ENCODE measurements at regions not wholly inside any gene's neighbourhood (a gene's known extent, or its start where the extent isn't known, plus 50 kb on each side); places are given as distances from the start of the nearest gene placed in this dataset.

DNA sequence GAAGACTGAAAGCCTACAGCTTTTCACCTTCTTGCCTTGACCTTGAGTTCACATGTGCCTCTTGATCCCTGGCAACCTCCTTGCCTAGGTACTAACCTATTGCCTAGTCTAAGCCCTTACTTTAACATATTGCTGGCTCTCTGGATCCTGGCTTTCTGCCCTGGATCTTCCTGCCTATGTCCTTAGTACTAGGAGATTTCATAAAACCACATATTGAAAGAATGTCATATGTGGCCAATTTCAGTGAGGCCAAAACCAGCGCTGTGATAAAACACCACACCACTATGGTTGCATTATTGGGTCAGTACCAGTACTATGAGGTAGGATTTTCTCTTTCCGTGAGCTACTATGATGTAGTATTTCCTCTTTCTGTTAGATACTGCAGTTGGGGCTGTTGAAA, 80.4 kb downstream of the CT47B1 start:
- Histone ChIP-seq H3K9me3 (no peaks in the 10 kb centered on the region), H3K27ac (no peak overlapping the region), H3K4me1 (peaks cover 0 to 6% (median under 1%) of the 10 kb centered on the region in 4 donors), H3K36me3 (no peaks in the 10 kb centered on the region), H3K4me3 (no peak overlapping the region), H3K27me3 (no peaks in the 10 kb centered on the region)
- DNase-seq: no peak
- intact Hi-C loops (cut with DNase I; ENCODE audit: low total_unique reads): no loop called here
- 57 to 91% (median 76%) methylated on average over 2 of the region's 2 CpGs for WGBS, 5 donors
- TF ChIP-seq POLR2A (IDR thresholded peaks at IDR 0.05): no peak
- TF ChIP-seq EP300 (IDR thresholded peaks at IDR 0.05): no peak
- TF ChIP-seq, protein P1, sequence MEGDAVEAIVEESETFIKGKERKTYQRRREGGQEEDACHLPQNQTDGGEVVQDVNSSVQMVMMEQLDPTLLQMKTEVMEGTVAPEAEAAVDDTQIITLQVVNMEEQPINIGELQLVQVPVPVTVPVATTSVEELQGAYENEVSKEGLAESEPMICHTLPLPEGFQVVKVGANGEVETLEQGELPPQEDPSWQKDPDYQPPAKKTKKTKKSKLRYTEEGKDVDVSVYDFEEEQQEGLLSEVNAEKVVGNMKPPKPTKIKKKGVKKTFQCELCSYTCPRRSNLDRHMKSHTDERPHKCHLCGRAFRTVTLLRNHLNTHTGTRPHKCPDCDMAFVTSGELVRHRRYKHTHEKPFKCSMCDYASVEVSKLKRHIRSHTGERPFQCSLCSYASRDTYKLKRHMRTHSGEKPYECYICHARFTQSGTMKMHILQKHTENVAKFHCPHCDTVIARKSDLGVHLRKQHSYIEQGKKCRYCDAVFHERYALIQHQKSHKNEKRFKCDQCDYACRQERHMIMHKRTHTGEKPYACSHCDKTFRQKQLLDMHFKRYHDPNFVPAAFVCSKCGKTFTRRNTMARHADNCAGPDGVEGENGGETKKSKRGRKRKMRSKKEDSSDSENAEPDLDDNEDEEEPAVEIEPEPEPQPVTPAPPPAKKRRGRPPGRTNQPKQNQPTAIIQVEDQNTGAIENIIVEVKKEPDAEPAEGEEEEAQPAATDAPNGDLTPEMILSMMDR (IDR thresholded peaks at IDR 0.05): no peak
- TF ChIP-seq POLR2AphosphoS5 (IDR thresholded peaks at IDR 0.05): no peak

GRCh38 chrX:120794525-120794975, 81.1 kb downstream of the CT47B1 start:
- intact Hi-C loops (cut with DNase I; ENCODE audit: low total_unique reads): no loop called here
- WGBS, 5 donors: 45 to 89% (median 57%) methylated on average over 1 to 2 of the region's 2 CpGs
- TF ChIP-seq POLR2A (IDR thresholded peaks at IDR 0.05) (no peak), POLR2AphosphoS5 (IDR thresholded peaks at IDR 0.05) (no peak), EP300 (IDR thresholded peaks at IDR 0.05) (no peak)
- TF ChIP-seq, protein P1 (IDR thresholded peaks at IDR 0.05): no peak
- H3K27me3 ChIP-seq: no peaks in the 10 kb centered on the region
- no peaks in the 10 kb centered on the region for H3K9me3 ChIP-seq
- H3K27ac ChIP-seq: no peak overlapping the region
- H3K36me3 ChIP-seq: no peaks in the 10 kb centered on the region
- H3K4me3 ChIP-seq: no peak overlapping the region
- H3K4me1 ChIP-seq: peaks cover 0 to 7% (median 2%) of the 10 kb centered on the region in 4 donors
- no peak for DNase-seq

DNA sequence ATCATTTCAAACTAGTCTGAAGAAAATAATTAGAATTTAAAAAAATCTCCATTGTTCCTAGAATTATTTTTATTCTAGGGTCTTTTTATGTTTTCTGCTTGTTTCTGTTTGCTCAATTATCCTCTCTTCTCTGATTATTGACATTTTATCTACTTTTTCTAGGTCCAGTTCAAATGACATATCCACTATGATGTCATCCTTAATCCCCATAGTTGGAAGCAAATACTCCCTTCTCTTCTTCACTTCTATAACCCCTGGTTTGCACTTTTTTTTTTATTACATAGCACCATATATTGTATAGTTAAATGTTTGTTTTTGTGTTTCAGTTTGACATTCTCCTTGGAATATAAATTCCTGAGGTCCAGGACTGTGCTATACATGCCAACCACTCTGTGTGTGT, 82.6 kb downstream of the CT47B1 start:
- TF ChIP-seq POLR2AphosphoS5 (IDR thresholded peaks at IDR 0.05): no peak
- Histone ChIP-seq H3K4me1 (peaks cover 0 to 7% (median 2%) of the 10 kb centered on the region in 4 donors), H3K27ac (no peak overlapping the region), H3K27me3 (no peaks in the 10 kb centered on the region), H3K9me3 (no peaks in the 10 kb centered on the region), H3K4me3 (no peak overlapping the region), H3K36me3 (no peaks in the 10 kb centered on the region)
- DNase-seq: no peak
- intact Hi-C loops (cut with DNase I; ENCODE audit: low total_unique reads): no loop called here

DNA sequence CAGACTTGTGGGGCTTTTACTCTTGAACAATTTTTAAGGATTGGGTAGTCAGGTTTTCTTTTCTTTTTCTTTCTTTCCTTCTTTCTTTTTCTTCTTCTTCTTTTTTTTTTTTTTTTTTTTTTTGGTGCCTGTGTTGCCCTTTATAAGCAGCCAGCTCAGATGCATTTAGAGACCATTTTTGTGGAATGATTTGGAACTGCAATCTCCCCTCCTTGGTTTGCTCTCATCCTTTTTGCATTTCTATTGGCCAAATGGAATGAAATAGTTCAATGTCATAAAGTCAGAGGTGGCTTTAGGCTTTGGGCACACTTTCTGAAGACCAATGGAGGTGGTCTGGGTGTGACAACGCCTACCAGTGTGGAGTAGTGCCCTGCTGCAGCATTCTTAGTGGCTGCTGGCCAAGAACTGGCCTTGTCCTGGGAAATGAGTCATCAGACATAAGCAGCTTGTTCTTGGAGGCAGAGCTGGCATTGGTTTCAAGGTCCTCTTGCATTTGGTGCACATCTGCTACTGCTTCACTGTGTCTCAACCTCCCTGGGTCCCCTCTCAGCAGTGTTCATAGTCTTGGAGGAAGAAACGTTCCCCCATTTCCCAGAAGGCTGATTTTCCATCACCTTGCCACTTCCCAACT, 84.5 kb downstream of the CT47B1 start:
- intact Hi-C loops (cut with DNase I; ENCODE audit: low total_unique reads): no loop called here

GRCh38 chrX:120790552-120790951, 85.1 kb downstream of the CT47B1 start:
- 37 to 63% (median 55%) methylated on average over 4 of the region's 4 CpGs for WGBS, 5 donors
- intact Hi-C loops (cut with DNase I; ENCODE audit: low total_unique reads): no loop called here

More for the DNA sequence above, 84.5 kb downstream of the CT47B1 start:
- no peaks in the 10 kb centered on the region for H3K9me3 ChIP-seq
- H3K4me3 ChIP-seq: no peak overlapping the region
- no peak overlapping the region for H3K27ac ChIP-seq
- H3K36me3 ChIP-seq: no peaks in the 10 kb centered on the region
- no peaks in the 10 kb centered on the region for H3K27me3 ChIP-seq
- H3K4me1 ChIP-seq: peaks cover 0 to 7% (median 2%) of the 10 kb centered on the region in 4 donors
- DNase-seq: peak; percentile 43 to 48
- WGBS, 5 donors: 14 to 51% (median 33%) methylated on average over 1 to 2 of the region's 2 CpGs
- TF ChIP-seq EP300 (IDR thresholded peaks at IDR 0.05): no peak
- no peak for TF ChIP-seq POLR2A (IDR thresholded peaks at IDR 0.05)
- TF ChIP-seq POLR2AphosphoS5 (IDR thresholded peaks at IDR 0.05): no peak
- TF ChIP-seq, protein P1 (IDR thresholded peaks at IDR 0.05): no peak

More at GRCh38 chrX:120790552-120790951, 85.1 kb downstream of the CT47B1 start:
- no peak for DNase-seq
- Histone ChIP-seq H3K27me3 (no peaks in the 10 kb centered on the region), H3K4me1 (peaks cover 0 to 7% (median 2%) of the 10 kb centered on the region in 4 donors), H3K36me3 (no peaks in the 10 kb centered on the region), H3K27ac (no peak overlapping the region), H3K9me3 (no peaks in the 10 kb centered on the region), H3K4me3 (no peak overlapping the region)
- TF ChIP-seq POLR2A (IDR thresholded peaks at IDR 0.05): no peak
- TF ChIP-seq EP300 (IDR thresholded peaks at IDR 0.05): no peak

All from stomach (tissue), 8 donors.